ENCODE measurements at regions not wholly inside any gene's neighbourhood (a gene's known extent, or its start where the extent isn't known, plus 50 kb on each side); places are given as distances from the start of the nearest gene placed in this dataset.

GRCh38 chr4:97453186-97453585 lies 690.1 kb downstream of the STPG2 start:
- H3K4me3 ChIP-seq: no peak overlapping the region
- in situ Hi-C loops (cut with MboI) (no loop called here), intact Hi-C loops (cut with micrococcal nuclease; ENCODE audit: unreplicated experiment) (no loop called here)
- H3K36me3 ChIP-seq (ENCODE audit: control insufficient read depth in 2 of 2, insufficient read depth in 2 of 2, low read length in 1 of 2): no peaks in the 10 kb centered on the region
- no peak for ATAC-seq
- CTCF ChIA-PET: no interaction called here
- H4K20me1 ChIP-seq (ENCODE audit: control insufficient read depth, insufficient read depth): no peaks in the 10 kb centered on the region
- no peaks in the 10 kb centered on the region for H3K79me2 ChIP-seq (ENCODE audit: control insufficient read depth, insufficient read depth, low read length)
- H3K27ac ChIP-seq (ENCODE audit: control insufficient read depth, insufficient read depth): no peak overlapping the region
- FAIRE-seq: no peak
- RAD21 ChIA-PET (ENCODE audit: unreplicated experiment): no interaction called here
- TF ChIP-seq SRF (IDR thresholded peaks at IDR 0.05; ENCODE audit: low read depth in 2 of 2, low read length in 2 of 2) (no peak), SMC3 (IDR thresholded peaks at IDR 0.05; ENCODE audit: borderline replicate concordance, low read length) (no peak), IKZF2 (IDR thresholded peaks at IDR 0.05) (no peak), SKIL (IDR thresholded peaks at IDR 0.05; ENCODE audit: low read depth, poor library complexity, severe bottlenecking) (no peak), BACH1 (IDR thresholded peaks at IDR 0.05; ENCODE audit: borderline replicate concordance) (no peak), RCOR1 (conservative IDR thresholded peaks at IDR 0.05; ENCODE audit: low read depth, low read length) (no peak), PAX8 (IDR thresholded peaks at IDR 0.05) (no peak), FOS (IDR thresholded peaks at IDR 0.05; ENCODE audit: borderline replicate concordance, extremely low read depth, insufficient read length) (no peak), POLR2A (IDR thresholded peaks at IDR 0.05; ENCODE audit: low read depth, low read length) (no peak), BCL11A (IDR thresholded peaks at IDR 0.05; ENCODE audit: low read depth, low read length) (no peak)
- TF ChIP-seq, protein P1, sequence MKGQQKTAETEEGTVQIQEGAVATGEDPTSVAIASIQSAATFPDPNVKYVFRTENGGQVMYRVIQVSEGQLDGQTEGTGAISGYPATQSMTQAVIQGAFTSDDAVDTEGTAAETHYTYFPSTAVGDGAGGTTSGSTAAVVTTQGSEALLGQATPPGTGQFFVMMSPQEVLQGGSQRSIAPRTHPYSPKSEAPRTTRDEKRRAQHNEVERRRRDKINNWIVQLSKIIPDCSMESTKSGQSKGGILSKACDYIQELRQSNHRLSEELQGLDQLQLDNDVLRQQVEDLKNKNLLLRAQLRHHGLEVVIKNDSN (IDR thresholded peaks at IDR 0.05; ENCODE audit: borderline replicate concordance, extremely low read length, insufficient read depth, low read depth, low read length): no peak
- H3K4me2 ChIP-seq (ENCODE audit: control insufficient read depth, insufficient read depth): no peak overlapping the region
- no peaks in the 10 kb centered on the region for H3K4me1 ChIP-seq (ENCODE audit: control insufficient read depth, insufficient read depth, low read length)
- H2AFZ ChIP-seq (ENCODE audit: control insufficient read depth, low read depth, low read length): no peak overlapping the region
- DNase-seq (ENCODE audit: low read depth, low spot score): no peak
- POLR2A ChIA-PET: no interaction called here
- SMC1A ChIA-PET (ENCODE audit: uncharacterized antibody, unreplicated experiment): no interaction called here
- no TSS peak for BruUV-seq (replicated peaks)
- H3K27me3 ChIP-seq (replicated peaks in 1 of 2; ENCODE audit: control insufficient read depth in 2 of 2, insufficient read depth in 2 of 2, low read length in 1 of 2): no peaks in the 10 kb centered on the region
- WGBS (ENCODE audit: insufficient coverage, insufficient replicate concordance, low lambda C conversion rate, missing lambda C conversion rate): 1% methylated on average over 6 of the region's 6 CpGs
- no peaks in the 10 kb centered on the region; the same call in 2 of the 3 replicates for H3K9me3 ChIP-seq (replicated peaks; ENCODE audit: control insufficient read depth, insufficient read depth, low read length)
- no peak overlapping the region for H3K9ac ChIP-seq (ENCODE audit: control insufficient read depth, insufficient read depth, low read length)

All from GM12878 (cell line).